K562 (cell line): ENCODE measurements at regions not wholly inside any gene's neighbourhood (a gene's known extent, or its start where the extent isn't known, plus 50 kb on each side); places are given as distances from the start of the nearest gene placed in this dataset.

ENCODE experiments used
- ATAC-seq: fragments of 200-7000 bp; cut with Tn5 transposase; 3 replicates; pipeline ENCODE4 v1.9.1; 2020; ENCODE audit warnings: moderate library complexity
- BruUV-seq: library from RNA; stranded (reverse); fragments of 400-500 nt; replicated peaks from 2 replicates; lab custom pipeline; 2021; lab: Mats Ljungman, UMichigan
- CTCF ChIA-PET: fragments of 300-600 bp; formaldehyde crosslinking; extraction: SDS; loops from one replicate; lab custom pipeline; 2021; ENCODE audit warnings: low intra/inter-chr PET ratio; lab: Yijun Ruan, JAX
- POLR2A ChIA-PET: fragments of 300-600, 350-650 bp; sonication (Branson Sonifier 250); formaldehyde crosslinking; extraction: SDS; loops from one replicate; lab custom pipeline; 2021; ENCODE audit warnings: antibody characterized with exemption, inconsistent platforms; lab: Yijun Ruan, JAX
- DNase-seq, 4 experiments: peaks; one replicate each; pipeline versions ENCODE4 v3.0.0 to v3.0.0-alpha.2; 2011 to 2018; ENCODE audit warnings: low spot score in 3 of 4, mixed read lengths in 3 of 4; ENCODE audit errors: extremely low read depth in 1 of 4
- FAIRE-seq: peaks from 2 replicates; lab custom pipeline; 2011; peaks lifted over from hg19 to GRCh38; lab: Jason Lieb, UNC
- H2AFZ ChIP-seq: 2 replicates; pipeline ENCODE4 v1.6.0; 2011; ENCODE audit warnings: low read depth, low read length, control low read depth, inconsistent platforms
- H3K27ac ChIP-seq: fragments of 200-600 bp; 3 replicates; pipeline ENCODE4 v1.8.0; 2011; ENCODE audit warnings: low read depth, mild to moderate bottlenecking, control low read depth, inconsistent platforms, low read length, moderate library complexity, mixed read lengths; ENCODE audit errors: extremely low read depth
- H3K27me3 ChIP-seq, 2 experiments: fragments of 300-600 bp in 1 of 2; 2 replicates in 1 of 2; 3 replicates in 1 of 2; pipeline versions ENCODE4 v1.6.0 to v1.8.0; 2011; ENCODE audit warnings: inconsistent platforms in 2 of 2, low read length in 2 of 2, mild to moderate bottlenecking in 1 of 2, mixed read lengths in 1 of 2, moderate library complexity in 1 of 2; ENCODE audit not compliant: control insufficient read depth in 2 of 2, insufficient read depth in 2 of 2
- H3K36me3 ChIP-seq: fragments of 300-600 bp; 3 replicates; pipeline ENCODE4 v1.8.0; 2011; ENCODE audit warnings: mild to moderate bottlenecking, low read length, inconsistent platforms; ENCODE audit not compliant: control insufficient read depth, insufficient read depth
- H3K4me1 ChIP-seq, 2 experiments: fragments of 200-600 bp in 1 of 2; replicated peaks in 1 of 2; 2 replicates in 1 of 2; 3 replicates in 1 of 2; pipeline versions ENCODE4 v1.5.1 to v1.8.0; 2011; ENCODE audit warnings: inconsistent platforms in 2 of 2, low read length in 2 of 2, mild to moderate bottlenecking in 1 of 2, mixed read lengths in 1 of 2, moderate library complexity in 1 of 2; ENCODE audit not compliant: control insufficient read depth in 2 of 2, insufficient read depth in 2 of 2
- H3K4me2 ChIP-seq: 2 replicates; pipeline ENCODE4 v1.6.1; 2011; ENCODE audit warnings: low read length, control low read depth, inconsistent platforms, mixed read lengths; ENCODE audit not compliant: insufficient read depth
- H3K4me3 ChIP-seq: fragments of 200-600 bp; sonication (generic), shearing (Covaris generic); 2 replicates; pipeline ENCODE4 v1.5.1; 2016; ENCODE audit warnings: control low read depth, inconsistent platforms
- H3K79me2 ChIP-seq: fragments of 200-600 bp; 3 replicates; pipeline ENCODE4 v1.8.0; 2011; ENCODE audit warnings: low read length, inconsistent platforms; ENCODE audit not compliant: control insufficient read depth, insufficient read depth
- H3K9ac ChIP-seq, 2 experiments: 2 replicates each; pipeline versions ENCODE4 v1.6.0 to v1.6.1; 2011; ENCODE audit warnings: low read depth in 2 of 2, low read length in 2 of 2, control low read depth in 1 of 2, inconsistent platforms in 1 of 2, mild to moderate bottlenecking in 1 of 2, mixed read lengths in 1 of 2; ENCODE audit not compliant: insufficient read depth in 1 of 2
- H3K9me1 ChIP-seq: one replicate; pipeline ENCODE4 v1.6.0; 2011; ENCODE audit warnings: inconsistent platforms, mild to moderate bottlenecking, low read length, moderate library complexity; ENCODE audit not compliant: control insufficient read depth, insufficient read depth
- H3K9me3 ChIP-seq: replicated peaks from 2 replicates; pipeline ENCODE4 v1.5.1; 2011; ENCODE audit warnings: low read depth, low read length, inconsistent platforms; ENCODE audit not compliant: control insufficient read depth, insufficient read depth
- H4K20me1 ChIP-seq: replicated peaks from 2 replicates; pipeline ENCODE4 v1.6.1; 2011; ENCODE audit warnings: low read length, inconsistent platforms, mixed read lengths; ENCODE audit not compliant: control insufficient read depth, insufficient read depth
- ATF1 ChIP-seq, 2 experiments: fragments of 450-650 bp in 1 of 2; IDR thresholded peaks; 2 replicates each; pipeline ENCODE4 v1.6.1; 2016; ENCODE audit warnings: missing compliant biosample characterization in 1 of 2, missing genetic modification characterization in 1 of 2
- C11orf30 ChIP-seq: fragments of 450-650 bp; IDR thresholded peaks from 2 replicates; pipeline ENCODE4 v1.6.1; 2016; ENCODE audit warnings: low read depth, mild to moderate bottlenecking
- CTBP1 ChIP-seq: fragments of 450-650 bp; IDR thresholded peaks from 2 replicates; pipeline ENCODE4 v1.6.1; 2016; ENCODE audit warnings: borderline replicate concordance
- GABPA ChIP-seq: fragments of 200-800 bp; sonication (Bioruptor generic); conservative IDR thresholded peaks from 2 replicates; pipeline ENCODE4 v1.6.1; 2016; ENCODE audit warnings: low read depth, missing genetic modification characterization, missing compliant biosample characterization
- HNRNPK ChIP-seq: fragments of 200-400 bp; formaldehyde crosslinking; IDR thresholded peaks from one replicate; pipeline ENCODE4 v1.6.1; 2018; ENCODE audit warnings: mild to moderate bottlenecking, low read depth, low read length; ENCODE audit not compliant: poor library complexity, severe bottlenecking
- MAFF ChIP-seq: IDR thresholded peaks from 2 replicates; pipeline ENCODE4 v1.6.1; 2012; ENCODE audit warnings: low read length, improper control_type of control experiment
- MAFG ChIP-seq: fragments of 450-650 bp; conservative IDR thresholded peaks from 2 replicates; pipeline ENCODE4 v1.6.1; 2016; ENCODE audit warnings: missing genetic modification characterization, missing compliant biosample characterization
- MAFK ChIP-seq: IDR thresholded peaks from 2 replicates; pipeline ENCODE4 v1.6.1; 2011; ENCODE audit warnings: low read length, improper control_type of control experiment
- MAZ ChIP-seq, 2 experiments: fragments of 450-650 bp in 1 of 2; sonication (generic) in 1 of 2; formaldehyde crosslinking; IDR thresholded peaks in 1 of 2; conservative IDR thresholded peaks in 1 of 2; 2 replicates each; pipeline versions ENCODE4 v1.4.0 to v1.5.0; 2020; ENCODE audit warnings: mild to moderate bottlenecking in 1 of 2, missing genetic modification reagents in 1 of 2
- POLR2B ChIP-seq: fragments of 450-650 bp; IDR thresholded peaks from 2 replicates; pipeline ENCODE4 v1.6.1; 2018; ENCODE audit warnings: low read depth; ENCODE audit not compliant: partially characterized antibody
- RAD21 ChIP-seq, 2 experiments: fragments of 250-450 bp in 1 of 2; fragments of 450-650 bp in 1 of 2; sonication (Bioruptor Pico) in 1 of 2; formaldehyde crosslinking in 1 of 2; IDR thresholded peaks in 1 of 2; conservative IDR thresholded peaks in 1 of 2; 2 replicates each; pipeline versions ENCODE4 v1.4.0 to v1.8.0; 2020 to 2022; ENCODE audit warnings: mild to moderate bottlenecking in 2 of 2, moderate library complexity in 1 of 2
- ZNF232 ChIP-seq: sonication (generic); formaldehyde crosslinking; IDR thresholded peaks from 2 replicates; pipeline ENCODE4 v1.8.0; 2022; ENCODE audit warnings: mild to moderate bottlenecking, missing genetic modification reagents
- ZNF316 ChIP-seq: fragments of 450-650 bp; IDR thresholded peaks from 2 replicates; pipeline ENCODE4 v1.6.1; 2016
- WGBS: fragments of 100-300 bp; shearing (Covaris generic); methylation state at CpG from one replicate; pipeline ENCODE4 v1.1.6; 2016; ENCODE audit warnings: low coverage, mixed read lengths; ENCODE audit not compliant: insufficient coverage; ENCODE audit errors: missing lambda C conversion rate; 5-methylcytosine and 5-hydroxymethylcytosine counted together
- in situ Hi-C: fragments of 300-500 bp; cut with MboI; formaldehyde crosslinking; loops from 4 replicates; pipeline ENCODE4 v1.15.0; 2018; ENCODE audit warnings: inconsistent platforms, mixed read lengths
- intact Hi-C: fragments of 100-400 bp; cut with micrococcal nuclease; formaldehyde crosslinking; loops from 2 replicates; pipeline ENCODE4 v1.14.2; 2022
- TF ChIP-seq, protein P1 (sequence below): fragments of 450-650 bp; formaldehyde crosslinking; IDR thresholded peaks from 2 replicates; pipeline ENCODE4 v1.4.0; 2020; ENCODE audit warnings: mild to moderate bottlenecking, moderate library complexity
- TF ChIP-seq, protein P2 (sequence below): fragments of 450-650 bp; formaldehyde crosslinking; IDR thresholded peaks from 2 replicates; pipeline ENCODE4 v1.4.0; 2022; ENCODE audit warnings: mild to moderate bottlenecking, moderate library complexity
- TF ChIP-seq, protein P3 (sequence below), 2 experiments: fragments of 450-650 bp; conservative IDR thresholded peaks; 2 replicates each; pipeline ENCODE4 v1.6.1; 2017; ENCODE audit warnings: mild to moderate bottlenecking in 2 of 2, moderate library complexity in 2 of 2

DNA sequence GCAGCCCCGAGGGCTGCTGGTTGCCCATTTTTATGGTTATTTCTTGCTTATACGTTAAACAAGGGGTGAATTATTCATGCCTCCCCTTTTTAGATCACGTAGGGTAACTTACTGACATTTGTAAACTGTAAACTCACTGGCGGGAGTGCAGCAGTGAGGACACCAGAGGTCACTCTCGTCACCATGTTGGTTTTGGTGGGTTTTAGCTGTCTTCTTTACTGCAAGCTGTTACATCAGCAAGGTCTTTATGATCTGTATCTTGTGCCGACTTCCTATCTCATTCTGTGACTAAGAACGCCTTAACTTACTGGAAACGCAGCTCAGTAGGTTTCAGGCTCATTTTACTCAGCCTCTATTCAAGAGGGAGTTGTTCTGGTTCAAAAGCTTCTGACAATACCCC lies 155.0 kb upstream of the PRDM9 start (continued):
- TF ChIP-seq, protein P1, sequence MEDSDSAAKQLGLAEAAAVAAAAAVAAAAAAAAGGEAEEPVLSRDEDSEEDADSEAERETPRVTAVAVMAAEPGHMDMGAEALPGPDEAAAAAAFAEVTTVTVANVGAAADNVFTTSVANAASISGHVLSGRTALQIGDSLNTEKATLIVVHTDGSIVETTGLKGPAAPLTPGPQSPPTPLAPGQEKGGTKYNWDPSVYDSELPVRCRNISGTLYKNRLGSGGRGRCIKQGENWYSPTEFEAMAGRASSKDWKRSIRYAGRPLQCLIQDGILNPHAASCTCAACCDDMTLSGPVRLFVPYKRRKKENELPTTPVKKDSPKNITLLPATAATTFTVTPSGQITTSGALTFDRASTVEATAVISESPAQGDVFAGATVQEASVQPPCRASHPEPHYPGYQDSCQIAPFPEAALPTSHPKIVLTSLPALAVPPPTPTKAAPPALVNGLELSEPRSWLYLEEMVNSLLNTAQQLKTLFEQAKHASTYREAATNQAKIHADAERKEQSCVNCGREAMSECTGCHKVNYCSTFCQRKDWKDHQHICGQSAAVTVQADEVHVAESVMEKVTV (CRISPR knock-in tag) = peak; percentile 38
- peak; percentile 74 to 83 for TF ChIP-seq RAD21 (CRISPR knock-in tag; conservative IDR thresholded peaks at IDR 0.05 in 1 of 2, IDR thresholded peaks at IDR 0.05 in 1 of 2)
- no peak for TF ChIP-seq CTBP1
- no peak for TF ChIP-seq ZNF232
- TF ChIP-seq, protein P2, sequence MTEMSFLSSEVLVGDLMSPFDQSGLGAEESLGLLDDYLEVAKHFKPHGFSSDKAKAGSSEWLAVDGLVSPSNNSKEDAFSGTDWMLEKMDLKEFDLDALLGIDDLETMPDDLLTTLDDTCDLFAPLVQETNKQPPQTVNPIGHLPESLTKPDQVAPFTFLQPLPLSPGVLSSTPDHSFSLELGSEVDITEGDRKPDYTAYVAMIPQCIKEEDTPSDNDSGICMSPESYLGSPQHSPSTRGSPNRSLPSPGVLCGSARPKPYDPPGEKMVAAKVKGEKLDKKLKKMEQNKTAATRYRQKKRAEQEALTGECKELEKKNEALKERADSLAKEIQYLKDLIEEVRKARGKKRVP = peak; percentile 95
- TF ChIP-seq GABPA (tag) = peak; percentile 37
- no peak for TF ChIP-seq ATF1 (CRISPR knock-in tag; IDR thresholded peaks at IDR 0.05)
- TF ChIP-seq ATF1 (tag; IDR thresholded peaks at IDR 0.05) = 0 out of 2 replicates have a peak, but pooled peaks have one; percentile 12

DNA sequence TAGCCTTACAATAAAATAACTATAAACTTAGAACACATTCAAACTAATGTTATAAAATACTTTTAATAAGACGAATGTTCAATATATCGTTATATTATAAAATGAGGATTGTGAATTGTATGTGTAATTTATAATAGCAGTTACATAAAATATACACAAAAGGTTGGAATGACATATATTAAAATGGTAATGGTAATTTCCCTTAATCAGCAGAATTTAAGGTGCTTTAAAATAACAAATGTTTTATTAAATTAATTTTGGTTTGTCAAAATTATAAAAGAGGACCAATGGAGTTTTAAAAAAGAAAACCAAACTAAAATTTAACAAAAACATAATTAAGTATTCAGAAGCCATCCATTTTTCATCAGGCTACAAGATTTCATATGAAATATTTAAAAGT lies 164.3 kb upstream of the PRDM9 start:
- Histone ChIP-seq H3K9me1 (no peaks in the 10 kb centered on the region), H3K4me3 (no peak overlapping the region), H3K4me1 (no peaks in the 10 kb centered on the region), H2AFZ (no peak overlapping the region), H3K27ac (no peak overlapping the region), H3K9me3 (no peaks in the 10 kb centered on the region; the same call in 1 of the 2 replicates), H4K20me1 (no peaks in the 10 kb centered on the region), H3K79me2 (no peaks in the 10 kb centered on the region), H3K9ac (no peak overlapping the region), H3K27me3 (no peaks in the 10 kb centered on the region), H3K4me2 (no peak overlapping the region), H3K36me3 (no peaks in the 10 kb centered on the region)
- DNase-seq = no peak
- no TSS peak for BruUV-seq
- WGBS = 2% methylated on average over 2 of the region's 2 CpGs
- no peak for ATAC-seq
- in situ Hi-C loops (no loop called here), intact Hi-C loops (no loop called here)
- ChIA-PET CTCF (no interaction called here), POLR2A (no interaction called here)
- no peak for FAIRE-seq
- TF ChIP-seq C11orf30 (peak; percentile 76), ZNF316 (peak; percentile 88), MAFF (peak; percentile 70; the same call in 1 of the 2 replicates), POLR2B (no peak), HNRNPK (no peak), MAFG (peak; percentile 66), MAFK (peak; percentile 84), MAZ (CRISPR knock-in tag; conservative IDR thresholded peaks at IDR 0.05 in 1 of 2, IDR thresholded peaks at IDR 0.05 in 1 of 2) (no peak)
- TF ChIP-seq, protein P3, sequence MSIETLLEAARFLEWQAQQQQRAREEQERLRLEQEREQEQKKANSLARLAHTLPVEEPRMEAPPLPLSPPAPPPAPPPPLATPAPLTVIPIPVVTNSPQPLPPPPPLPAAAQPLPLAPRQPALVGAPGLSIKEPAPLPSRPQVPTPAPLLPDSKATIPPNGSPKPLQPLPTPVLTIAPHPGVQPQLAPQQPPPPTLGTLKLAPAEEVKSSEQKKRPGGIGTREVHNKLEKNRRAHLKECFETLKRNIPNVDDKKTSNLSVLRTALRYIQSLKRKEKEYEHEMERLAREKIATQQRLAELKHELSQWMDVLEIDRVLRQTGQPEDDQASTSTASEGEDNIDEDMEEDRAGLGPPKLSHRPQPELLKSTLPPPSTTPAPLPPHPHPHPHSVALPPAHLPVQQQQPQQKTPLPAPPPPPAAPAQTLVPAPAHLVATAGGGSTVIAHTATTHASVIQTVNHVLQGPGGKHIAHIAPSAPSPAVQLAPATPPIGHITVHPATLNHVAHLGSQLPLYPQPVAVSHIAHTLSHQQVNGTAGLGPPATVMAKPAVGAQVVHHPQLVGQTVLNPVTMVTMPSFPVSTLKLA (conservative IDR thresholded peaks at IDR 0.05) = no peak
